SK-N-SH (cell line): ENCODE measurements at regions not wholly inside any gene's neighbourhood (a gene's known extent, or its start where the extent isn't known, plus 50 kb on each side); places are given as distances from the start of the nearest gene placed in this dataset.

Experiments used
- CTCF ChIA-PET: fragments of 300-600, 350-600 bp; formaldehyde crosslinking; extraction: SDS; loops from one replicate; lab custom pipeline; 2021; lab: Yijun Ruan, JAX
- POLR2A ChIA-PET: fragments of 350-600 bp; sonication (Branson Sonifier 250); formaldehyde crosslinking; extraction: SDS; loops from one replicate; lab custom pipeline; 2020; ENCODE audit warnings: antibody characterized with exemption, inconsistent platforms; lab: Yijun Ruan, JAX
- DNase-seq: peaks from one replicate; pipeline ENCODE4 v3.0.0; 2012
- H2AFZ ChIP-seq: fragments of 200-600 bp; sonication (generic); 2 replicates; pipeline ENCODE4 v1.8.1; 2016; ENCODE audit warnings: antibody characterized with exemption, mild to moderate bottlenecking, low read depth
- H3F3A ChIP-seq: fragments of 200-600 bp; sonication (generic); replicated peaks from 2 replicates; pipeline ENCODE3; 2016; ENCODE audit warnings: antibody characterized with exemption, mild to moderate bottlenecking; ENCODE audit not compliant: insufficient read depth
- H3K27ac ChIP-seq, 2 experiments: fragments of 200-500 bp in 1 of 2; fragments of 200-600 bp in 1 of 2; sonication (Bioruptor generic) in 1 of 2; sonication (generic), shearing (Covaris generic) in 1 of 2; 2 replicates each; pipeline versions ENCODE4 v1.5.1 to v1.6.1; 2014 to 2016; ENCODE audit warnings: low read depth in 2 of 2, inconsistent platforms in 1 of 2, low read length in 1 of 2, mild to moderate bottlenecking in 1 of 2, mixed read lengths in 1 of 2
- H3K27me3 ChIP-seq: fragments of 200-600 bp; sonication (generic), shearing (Covaris generic); 2 replicates; pipeline ENCODE4 v1.6.1; 2016; ENCODE audit warnings: mixed run types; ENCODE audit not compliant: insufficient read depth
- H3K36me3 ChIP-seq, 2 experiments: fragments of 200-500 bp in 1 of 2; fragments of 200-600 bp in 1 of 2; sonication (Bioruptor generic) in 1 of 2; sonication (generic) in 1 of 2; replicated peaks in 1 of 2; 2 replicates each; pipeline versions ENCODE3 to v1.5.1; 2014 to 2016; ENCODE audit warnings: low read length in 1 of 2, mild to moderate bottlenecking in 1 of 2; ENCODE audit not compliant: insufficient read depth in 2 of 2, control insufficient read depth in 1 of 2
- H3K4me1 ChIP-seq, 2 experiments: fragments of 200-500 bp in 1 of 2; fragments of 200-600 bp in 1 of 2; sonication (Bioruptor generic) in 1 of 2; sonication (generic), shearing (Covaris generic) in 1 of 2; 2 replicates each; pipeline versions ENCODE4 v1.5.1 to v1.6.1; 2014 to 2016; ENCODE audit warnings: low read depth in 1 of 2, low read length in 1 of 2, mixed run types in 1 of 2; ENCODE audit not compliant: insufficient read depth in 2 of 2, control insufficient read depth in 1 of 2
- H3K4me2 ChIP-seq: fragments of 200-600 bp; sonication (generic), shearing (Covaris generic); 2 replicates; pipeline ENCODE4 v1.6.1; 2017; ENCODE audit warnings: mixed run types
- H3K4me3 ChIP-seq, 2 experiments: fragments of 200-500 bp in 1 of 2; fragments of 200-600 bp in 1 of 2; sonication (Bioruptor generic) in 1 of 2; sonication (generic), shearing (Covaris generic) in 1 of 2; 2 replicates each; pipeline versions ENCODE4 v1.5.1 to v1.8.1; 2014 to 2016; ENCODE audit warnings: low read depth in 2 of 2, inconsistent platforms in 1 of 2, low read length in 1 of 2, mild to moderate bottlenecking in 1 of 2, mixed read lengths in 1 of 2, moderate library complexity in 1 of 2
- H3K79me2 ChIP-seq: fragments of 200-600 bp; sonication (generic); 2 replicates; pipeline ENCODE4 v1.8.1; 2017; ENCODE audit warnings: mild to moderate bottlenecking; ENCODE audit not compliant: insufficient read depth
- H3K9ac ChIP-seq: fragments of 200-600 bp; sonication (generic); 2 replicates; pipeline ENCODE4 v1.6.1; 2017; ENCODE audit warnings: mixed run types
- H3K9me2 ChIP-seq: fragments of 200-600 bp; sonication (generic); 2 replicates; pipeline ENCODE4 v1.6.1; 2017; ENCODE audit warnings: mixed run types
- H3K9me3 ChIP-seq: fragments of 200-600 bp; sonication (generic); 2 replicates; pipeline ENCODE4 v1.6.1; 2017; ENCODE audit warnings: mixed run types, mild to moderate bottlenecking, moderate library complexity
- H4K20me1 ChIP-seq: fragments of 200-600 bp; sonication (generic); 2 replicates; pipeline ENCODE4 v1.6.1; 2017; ENCODE audit warnings: mild to moderate bottlenecking, mixed run types; ENCODE audit not compliant: insufficient read depth
- CHD2 ChIP-seq: fragments of 150-350 bp; IDR thresholded peaks from 2 replicates; pipeline ENCODE4 v1.6.1; 2018; ENCODE audit warnings: low read length; ENCODE audit not compliant: partially characterized antibody
- CTCF ChIP-seq: fragments of 200-600 bp; sonication (generic); IDR thresholded peaks from 2 replicates; pipeline ENCODE4 v1.6.1; 2017; ENCODE audit warnings: antibody characterized with exemption, mild to moderate bottlenecking, moderate library complexity
- FOXM1 ChIP-seq: IDR thresholded peaks from 2 replicates; pipeline ENCODE4 v1.4.0; 2012; ENCODE audit warnings: low read depth, mild to moderate bottlenecking
- JUND ChIP-seq: IDR thresholded peaks from 2 replicates; pipeline ENCODE4 v1.4.0; 2012
- MAX ChIP-seq: IDR thresholded peaks from 2 replicates; pipeline ENCODE4 v1.4.0; 2012; ENCODE audit warnings: low read depth
- MEF2A ChIP-seq: IDR thresholded peaks from 2 replicates; pipeline ENCODE4 v1.4.0; 2012; ENCODE audit warnings: low read depth, borderline replicate concordance
- MXI1 ChIP-seq: IDR thresholded peaks from 2 replicates; pipeline ENCODE4 v1.6.1; 2012; ENCODE audit warnings: mild to moderate bottlenecking, low read depth, low read length, improper control_type of control experiment
- NFIC ChIP-seq: IDR thresholded peaks from 2 replicates; pipeline ENCODE4 v1.4.0; 2012; ENCODE audit warnings: borderline replicate concordance
- NRF1 ChIP-seq: IDR thresholded peaks from 2 replicates; pipeline ENCODE4 v1.6.1; 2012; ENCODE audit warnings: low read depth, mild to moderate bottlenecking, low read length
- POLR2AphosphoS5 ChIP-seq: IDR thresholded peaks from 2 replicates; pipeline ENCODE4 v1.6.1; 2012; ENCODE audit warnings: low read depth, low read length
- RAD21 ChIP-seq: IDR thresholded peaks from 2 replicates; pipeline ENCODE4 v1.6.1; 2012; ENCODE audit warnings: mild to moderate bottlenecking, low read length
- RCOR1 ChIP-seq: fragments of 150-350 bp; IDR thresholded peaks from 2 replicates; pipeline ENCODE4 v1.6.1; 2017; ENCODE audit warnings: antibody characterized with exemption, low read length
- REST ChIP-seq: IDR thresholded peaks from 2 replicates; pipeline ENCODE4 v1.6.1; 2012; ENCODE audit warnings: mild to moderate bottlenecking, low read depth, low read length, moderate library complexity
- SMC3 ChIP-seq: IDR thresholded peaks from 2 replicates; pipeline ENCODE4 v1.6.1; 2012; ENCODE audit warnings: low read depth, low read length, improper control_type of control experiment
- TAF1 ChIP-seq: IDR thresholded peaks from 2 replicates; pipeline ENCODE4 v1.6.1; 2012; ENCODE audit warnings: low read depth, mild to moderate bottlenecking, low read length, moderate library complexity, borderline replicate concordance
- USF2 ChIP-seq: fragments of 150-350 bp; IDR thresholded peaks from 2 replicates; pipeline ENCODE4 v1.6.1; 2017; ENCODE audit warnings: antibody characterized with exemption, low read length, low read depth, borderline replicate concordance
- YY1 ChIP-seq: IDR thresholded peaks from 2 replicates; pipeline ENCODE4 v1.4.0; 2012; ENCODE audit warnings: low read depth, mild to moderate bottlenecking
- ZBTB33 ChIP-seq: IDR thresholded peaks from 2 replicates; pipeline ENCODE4 v1.4.0; 2012; ENCODE audit warnings: low read depth, borderline replicate concordance
- WGBS: methylation state at CpG from one replicate; pipeline ENCODE4 v1.1.6; 2017; ENCODE audit warnings: low lambda C conversion rate; 5-methylcytosine and 5-hydroxymethylcytosine counted together

- no peaks in the 10 kb centered on the region for H4K20me1 ChIP-seq
- TF ChIP-seq SMC3 = no peak
- no peak for TF ChIP-seq JUND
- no peak for TF ChIP-seq NFIC
- no peak for TF ChIP-seq FOXM1
- no peak for TF ChIP-seq REST
- TF ChIP-seq POLR2AphosphoS5 = no peak
- TF ChIP-seq NRF1 = no peak
- no peak for TF ChIP-seq MAX
- no peak for TF ChIP-seq CHD2
- TF ChIP-seq MEF2A = no peak
- TF ChIP-seq USF2 = no peak
- no peak for TF ChIP-seq RAD21
- no peak for TF ChIP-seq ZBTB33
- TF ChIP-seq RCOR1 = no peak
- TF ChIP-seq YY1 = no peak
- TF ChIP-seq CTCF = no peak
- TF ChIP-seq MXI1 = no peak
- TF ChIP-seq TAF1 = no peak
- H2AFZ ChIP-seq = no peak overlapping the region
- H3K27ac ChIP-seq = no peak overlapping the region
- H3K36me3 ChIP-seq = no peaks in the 10 kb centered on the region
- H3K27me3 ChIP-seq = no peaks in the 10 kb centered on the region
- H3K9me2 ChIP-seq = no peaks in the 10 kb centered on the region
- no peaks in the 10 kb centered on the region for H3K4me1 ChIP-seq
- no peaks in the 10 kb centered on the region for H3K9me3 ChIP-seq
- H3K79me2 ChIP-seq = no peaks in the 10 kb centered on the region
- H3K4me2 ChIP-seq = no peak overlapping the region
- H3K4me3 ChIP-seq = no peak overlapping the region
- WGBS = 91% methylated on average over 5 of the region's 5 CpGs
- no peak for DNase-seq
- ChIA-PET POLR2A (no interaction called here), CTCF (no interaction called here)
- no peak overlapping the region for H3K9ac ChIP-seq
- H3F3A ChIP-seq = peaks cover 8% of the 10 kb centered on the region
Measured at GRCh38 chr1:58888833-58889232, 105.0 kb upstream of the JUN start.
